ENCODE measurements at regions not wholly inside any gene's neighbourhood (a gene's known extent, or its start where the extent isn't known, plus 50 kb on each side); places are given as distances from the start of the nearest gene placed in this dataset.

- TF ChIP-seq TBX2 (CRISPR knock-in tag; IDR thresholded peaks at IDR 0.05; ENCODE audit: borderline replicate concordance) (peak; percentile 100), EED (CRISPR knock-in tag; IDR thresholded peaks at IDR 0.05) (no peak), SKIL (CRISPR knock-in tag; IDR thresholded peaks at IDR 0.05; ENCODE audit: borderline replicate concordance) (0 out of 2 replicates have a peak, but pooled peaks have one; percentile 9), SALL1 (CRISPR knock-in tag; IDR thresholded peaks at IDR 0.05) (peak; percentile 88), ZNF609 (CRISPR knock-in tag; IDR thresholded peaks at IDR 0.05; ENCODE audit: borderline replicate concordance) (peak; percentile 84; the same call in 1 of the 2 replicates), THYN1 (CRISPR knock-in tag; IDR thresholded peaks at IDR 0.05; ENCODE audit: borderline replicate concordance, low read depth) (no peak), ZNF576 (CRISPR knock-in tag; IDR thresholded peaks at IDR 0.05) (no peak), SP140L (CRISPR knock-in tag; IDR thresholded peaks at IDR 0.05; ENCODE audit: borderline replicate concordance) (no peak), ATF6 (CRISPR knock-in tag; conservative IDR thresholded peaks at IDR 0.05) (no peak), SP5 (CRISPR knock-in tag; IDR thresholded peaks at IDR 0.05; ENCODE audit: borderline replicate concordance, low read depth) (peak; percentile 82; the same call in 1 of the 2 replicates), HNRNPH1 (optimal IDR thresholded peaks at IDR 0.05; ENCODE audit: low read depth, low read length) (no peak), PPARG (CRISPR knock-in tag; conservative IDR thresholded peaks at IDR 0.05) (peak; percentile 33; the same call in 1 of the 2 replicates), MED8 (CRISPR knock-in tag; IDR thresholded peaks at IDR 0.05; ENCODE audit: insufficient replicate concordance) (peak; percentile 52), SAP130 (CRISPR knock-in tag; IDR thresholded peaks at IDR 0.05; ENCODE audit: low read depth) (peak; percentile 67; the same call in 1 of the 2 replicates), FOXO1 (CRISPR knock-in tag; IDR thresholded peaks at IDR 0.05) (0 out of 2 replicates have a peak, but pooled peaks have one; percentile 64)
Measured at GRCh38 chr12:75960086-75960910, 71.3 kb downstream of the PHLDA1 start (continued).
